OCI-LY3 (cell line): ENCODE measurements at regions not wholly inside any gene's neighbourhood (a gene's known extent, or its start where the extent isn't known, plus 50 kb on each side); places are given as distances from the start of the nearest gene placed in this dataset.

Experiments used
- H2AFZ ChIP-seq: fragments of 200-600, 300-600 bp; shearing (Covaris generic); 2 replicates; pipeline ENCODE4 v1.6.0; 2014; ENCODE audit warnings: antibody characterized with exemption, low read depth, low read length
- H3K27ac ChIP-seq: fragments of 200-600, 300-600 bp; sonication (generic); 2 replicates; pipeline ENCODE4 v1.5.1; 2014; ENCODE audit warnings: mild to moderate bottlenecking, low read length, moderate library complexity, mixed read lengths
- H3K27me3 ChIP-seq: fragments of 200-600, 300-600 bp; sonication (generic); 2 replicates; pipeline ENCODE4 v1.6.1; 2014; ENCODE audit warnings: low read depth, low read length, mixed read lengths
- H3K36me3 ChIP-seq: fragments of 200-600, 300-600 bp; sonication (generic); replicated peaks from 2 replicates; pipeline ENCODE3; 2014; ENCODE audit warnings: low read depth, low read length, mixed read lengths
- H3K4me1 ChIP-seq: fragments of 300-600, 200-600 bp; sonication (generic); 2 replicates; pipeline ENCODE4 v1.6.1; 2014; ENCODE audit warnings: low read length, mixed read lengths
- H3K4me2 ChIP-seq: fragments of 200-600, 300-600 bp; sonication (generic); 2 replicates; pipeline ENCODE4 v1.6.1; 2014; ENCODE audit warnings: low read length, mixed read lengths
- H3K4me3 ChIP-seq: fragments of 300-600, 200-600 bp; sonication (generic); 2 replicates; pipeline ENCODE4 v1.5.1; 2014; ENCODE audit warnings: antibody characterized with exemption, mild to moderate bottlenecking, low read length, moderate library complexity
- H3K79me2 ChIP-seq: fragments of 300-600, 200-600 bp; shearing (Covaris generic); 2 replicates; pipeline ENCODE4 v1.6.1; 2014; ENCODE audit warnings: mild to moderate bottlenecking, low read length, mixed read lengths
- H3K9ac ChIP-seq: fragments of 300-600, 200-600 bp; shearing (Covaris generic); 2 replicates; pipeline ENCODE4 v1.6.0; 2014; ENCODE audit warnings: mild to moderate bottlenecking, low read length, moderate library complexity
- H3K9me3 ChIP-seq: fragments of 200-600, 300-600 bp; shearing (Covaris generic); 2 replicates; pipeline ENCODE4 v1.6.1; 2014; ENCODE audit warnings: low read length, mixed read lengths; ENCODE audit not compliant: insufficient read depth
- H4K20me1 ChIP-seq: fragments of 200-600, 300-600 bp; sonication (generic); 2 replicates; pipeline ENCODE4 v1.6.1; 2016; ENCODE audit warnings: low read length, mixed read lengths; ENCODE audit not compliant: insufficient read depth
- CTCF ChIP-seq: fragments of 200-600, 300-600 bp; sonication (generic); IDR thresholded peaks from 2 replicates; pipeline ENCODE4 v1.5.1; 2014; ENCODE audit warnings: antibody characterized with exemption, low read length, low read depth
- EZH2phosphoT487 ChIP-seq: fragments of 200-600 bp; shearing (Covaris generic); IDR thresholded peaks from 2 replicates; pipeline ENCODE4 v1.6.1; 2018; ENCODE audit warnings: antibody characterized with exemption, mixed run types, low read depth

GRCh38 chr12:118816296-118816695, 165.0 kb upstream of the SRRM4 start:
- Histone ChIP-seq H3K27me3 (no peaks in the 10 kb centered on the region), H3K9ac (no peak overlapping the region), H3K4me2 (no peak overlapping the region), H3K4me3 (no peak overlapping the region), H3K36me3 (no peaks in the 10 kb centered on the region), H3K79me2 (no peaks in the 10 kb centered on the region), H3K4me1 (no peaks in the 10 kb centered on the region), H3K27ac (no peak overlapping the region), H3K9me3 (no peaks in the 10 kb centered on the region), H2AFZ (no peak overlapping the region), H4K20me1 (no peaks in the 10 kb centered on the region)
- no peak for TF ChIP-seq CTCF

GRCh38 chr12:118821386-118821925, 159.9 kb upstream of the SRRM4 start:
- no peak overlapping the region for H2AFZ ChIP-seq
- H3K4me2 ChIP-seq, result no peak overlapping the region
- H3K9ac ChIP-seq, result no peak overlapping the region
- H3K27ac ChIP-seq, result no peak overlapping the region
- H3K4me1 ChIP-seq, result no peaks in the 10 kb centered on the region
- H3K4me3 ChIP-seq, result no peak overlapping the region
- H3K79me2 ChIP-seq, result no peaks in the 10 kb centered on the region
- H3K9me3 ChIP-seq, result no peaks in the 10 kb centered on the region
- TF ChIP-seq EZH2phosphoT487 (no peak), CTCF (no peak)
- H4K20me1 ChIP-seq, result no peaks in the 10 kb centered on the region
- H3K27me3 ChIP-seq, result no peaks in the 10 kb centered on the region
- no peaks in the 10 kb centered on the region for H3K36me3 ChIP-seq

- no peaks in the 10 kb centered on the region for H3K27me3 ChIP-seq
- no peak overlapping the region for H3K4me2 ChIP-seq
- no peaks in the 10 kb centered on the region for H4K20me1 ChIP-seq
- no peak overlapping the region for H2AFZ ChIP-seq
- no peak overlapping the region for H3K27ac ChIP-seq
- H3K9ac ChIP-seq, result no peak overlapping the region
- no peak for TF ChIP-seq EZH2phosphoT487
- no peak for TF ChIP-seq CTCF
- no peaks in the 10 kb centered on the region for H3K36me3 ChIP-seq
- no peak overlapping the region for H3K4me3 ChIP-seq
- H3K9me3 ChIP-seq, result no peaks in the 10 kb centered on the region
- no peaks in the 10 kb centered on the region for H3K4me1 ChIP-seq
- H3K79me2 ChIP-seq, result no peaks in the 10 kb centered on the region
These were observed 158.8 kb upstream of the SRRM4 start for GRCh38 chr12:118822512-118822911.

GRCh38 chr12:118827047-118827446, 154.3 kb upstream of the SRRM4 start:
- H3K9me3 ChIP-seq, result no peaks in the 10 kb centered on the region
- H2AFZ ChIP-seq, result no peak overlapping the region
- TF ChIP-seq EZH2phosphoT487 (no peak), CTCF (no peak)
- H3K9ac ChIP-seq, result no peak overlapping the region
- no peak overlapping the region for H3K27ac ChIP-seq
- H3K4me2 ChIP-seq, result no peak overlapping the region
- H3K27me3 ChIP-seq, result no peaks in the 10 kb centered on the region
- no peaks in the 10 kb centered on the region for H3K36me3 ChIP-seq
- no peaks in the 10 kb centered on the region for H3K4me1 ChIP-seq
- no peaks in the 10 kb centered on the region for H3K79me2 ChIP-seq
- H4K20me1 ChIP-seq, result no peaks in the 10 kb centered on the region
- no peak overlapping the region for H3K4me3 ChIP-seq
